ENCODE measurements at regions not wholly inside any gene's neighbourhood (a gene's known extent, or its start where the extent isn't known, plus 50 kb on each side); places are given as distances from the start of the nearest gene placed in this dataset.

- TF ChIP-seq, protein P1, sequence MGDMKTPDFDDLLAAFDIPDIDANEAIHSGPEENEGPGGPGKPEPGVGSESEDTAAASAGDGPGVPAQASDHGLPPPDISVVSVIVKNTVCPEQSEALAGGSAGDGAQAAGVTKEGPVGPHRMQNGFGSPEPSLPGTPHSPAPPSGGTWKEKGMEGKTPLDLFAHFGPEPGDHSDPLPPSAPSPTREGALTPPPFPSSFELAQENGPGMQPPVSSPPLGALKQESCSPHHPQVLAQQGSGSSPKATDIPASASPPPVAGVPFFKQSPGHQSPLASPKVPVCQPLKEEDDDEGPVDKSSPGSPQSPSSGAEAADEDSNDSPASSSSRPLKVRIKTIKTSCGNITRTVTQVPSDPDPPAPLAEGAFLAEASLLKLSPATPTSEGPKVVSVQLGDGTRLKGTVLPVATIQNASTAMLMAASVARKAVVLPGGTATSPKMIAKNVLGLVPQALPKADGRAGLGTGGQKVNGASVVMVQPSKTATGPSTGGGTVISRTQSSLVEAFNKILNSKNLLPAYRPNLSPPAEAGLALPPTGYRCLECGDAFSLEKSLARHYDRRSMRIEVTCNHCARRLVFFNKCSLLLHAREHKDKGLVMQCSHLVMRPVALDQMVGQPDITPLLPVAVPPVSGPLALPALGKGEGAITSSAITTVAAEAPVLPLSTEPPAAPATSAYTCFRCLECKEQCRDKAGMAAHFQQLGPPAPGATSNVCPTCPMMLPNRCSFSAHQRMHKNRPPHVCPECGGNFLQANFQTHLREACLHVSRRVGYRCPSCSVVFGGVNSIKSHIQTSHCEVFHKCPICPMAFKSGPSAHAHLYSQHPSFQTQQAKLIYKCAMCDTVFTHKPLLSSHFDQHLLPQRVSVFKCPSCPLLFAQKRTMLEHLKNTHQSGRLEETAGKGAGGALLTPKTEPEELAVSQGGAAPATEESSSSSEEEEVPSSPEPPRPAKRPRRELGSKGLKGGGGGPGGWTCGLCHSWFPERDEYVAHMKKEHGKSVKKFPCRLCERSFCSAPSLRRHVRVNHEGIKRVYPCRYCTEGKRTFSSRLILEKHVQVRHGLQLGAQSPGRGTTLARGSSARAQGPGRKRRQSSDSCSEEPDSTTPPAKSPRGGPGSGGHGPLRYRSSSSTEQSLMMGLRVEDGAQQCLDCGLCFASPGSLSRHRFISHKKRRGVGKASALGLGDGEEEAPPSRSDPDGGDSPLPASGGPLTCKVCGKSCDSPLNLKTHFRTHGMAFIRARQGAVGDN (IDR thresholded peaks at IDR 0.05), result no peak
- TF ChIP-seq TBL1XR1 (IDR thresholded peaks at IDR 0.05; ENCODE audit: low read depth, low read length) (no peak), NR2F1 (conservative IDR thresholded peaks at IDR 0.05) (no peak), FOXM1 (IDR thresholded peaks at IDR 0.05; ENCODE audit: low read depth, low read length) (no peak), ETV6 (conservative IDR thresholded peaks at IDR 0.05 in 1 of 2, IDR thresholded peaks at IDR 0.05 in 1 of 2; ENCODE audit: borderline replicate concordance in 1 of 2, low read depth in 1 of 2) (no peak), ZNF207 (IDR thresholded peaks at IDR 0.05; ENCODE audit: borderline replicate concordance) (no peak), PAX5 (IDR thresholded peaks at IDR 0.05; ENCODE audit: borderline replicate concordance, low read depth, low read length) (no peak), CHD4 (IDR thresholded peaks at IDR 0.05) (no peak), MEF2A (IDR thresholded peaks at IDR 0.05; ENCODE audit: insufficient read depth, low read depth, low read length) (no peak), POLR2AphosphoS2 (IDR thresholded peaks at IDR 0.05; ENCODE audit: low read depth, low read length) (no peak), RUNX3 (IDR thresholded peaks at IDR 0.05; ENCODE audit: low read length) (no peak), MXI1 (IDR thresholded peaks at IDR 0.05; ENCODE audit: low read depth, low read length) (no peak)
- TF ChIP-seq, protein P2, sequence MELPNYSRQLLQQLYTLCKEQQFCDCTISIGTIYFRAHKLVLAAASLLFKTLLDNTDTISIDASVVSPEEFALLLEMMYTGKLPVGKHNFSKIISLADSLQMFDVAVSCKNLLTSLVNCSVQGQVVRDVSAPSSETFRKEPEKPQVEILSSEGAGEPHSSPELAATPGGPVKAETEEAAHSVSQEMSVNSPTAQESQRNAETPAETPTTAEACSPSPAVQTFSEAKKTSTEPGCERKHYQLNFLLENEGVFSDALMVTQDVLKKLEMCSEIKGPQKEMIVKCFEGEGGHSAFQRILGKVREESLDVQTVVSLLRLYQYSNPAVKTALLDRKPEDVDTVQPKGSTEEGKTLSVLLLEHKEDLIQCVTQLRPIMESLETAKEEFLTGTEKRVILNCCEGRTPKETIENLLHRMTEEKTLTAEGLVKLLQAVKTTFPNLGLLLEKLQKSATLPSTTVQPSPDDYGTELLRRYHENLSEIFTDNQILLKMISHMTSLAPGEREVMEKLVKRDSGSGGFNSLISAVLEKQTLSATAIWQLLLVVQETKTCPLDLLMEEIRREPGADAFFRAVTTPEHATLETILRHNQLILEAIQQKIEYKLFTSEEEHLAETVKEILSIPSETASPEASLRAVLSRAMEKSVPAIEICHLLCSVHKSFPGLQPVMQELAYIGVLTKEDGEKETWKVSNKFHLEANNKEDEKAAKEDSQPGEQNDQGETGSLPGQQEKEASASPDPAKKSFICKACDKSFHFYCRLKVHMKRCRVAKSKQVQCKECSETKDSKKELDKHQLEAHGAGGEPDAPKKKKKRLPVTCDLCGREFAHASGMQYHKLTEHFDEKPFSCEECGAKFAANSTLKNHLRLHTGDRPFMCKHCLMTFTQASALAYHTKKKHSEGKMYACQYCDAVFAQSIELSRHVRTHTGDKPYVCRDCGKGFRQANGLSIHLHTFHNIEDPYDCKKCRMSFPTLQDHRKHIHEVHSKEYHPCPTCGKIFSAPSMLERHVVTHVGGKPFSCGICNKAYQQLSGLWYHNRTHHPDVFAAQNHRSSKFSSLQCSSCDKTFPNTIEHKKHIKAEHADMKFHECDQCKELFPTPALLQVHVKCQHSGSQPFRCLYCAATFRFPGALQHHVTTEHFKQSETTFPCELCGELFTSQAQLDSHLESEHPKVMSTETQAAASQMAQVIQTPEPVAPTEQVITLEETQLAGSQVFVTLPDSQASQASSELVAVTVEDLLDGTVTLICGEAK (IDR thresholded peaks at IDR 0.05; ENCODE audit: borderline replicate concordance), result no peak
- RAD21 ChIA-PET (ENCODE audit: unreplicated experiment), result no interaction called here
- no peaks in the 10 kb centered on the region for H3K36me3 ChIP-seq (ENCODE audit: control insufficient read depth in 2 of 2, insufficient read depth in 2 of 2, low read length in 1 of 2)
- in situ Hi-C loops (cut with MboI) (no loop called here), intact Hi-C loops (cut with micrococcal nuclease; ENCODE audit: unreplicated experiment) (no loop called here)
- H4K20me1 ChIP-seq (ENCODE audit: control insufficient read depth, insufficient read depth), result no peaks in the 10 kb centered on the region
- POLR2A ChIA-PET, result no interaction called here
- no peak overlapping the region for H3K27ac ChIP-seq (ENCODE audit: control insufficient read depth, insufficient read depth)
- H3K9ac ChIP-seq (ENCODE audit: control insufficient read depth, insufficient read depth, low read length), result no peak overlapping the region
- no TSS peak for BruUV-seq (replicated peaks)
- H3K79me2 ChIP-seq (ENCODE audit: control insufficient read depth, insufficient read depth, low read length), result no peaks in the 10 kb centered on the region
- H3K27me3 ChIP-seq (replicated peaks in 1 of 2; ENCODE audit: control insufficient read depth in 2 of 2, insufficient read depth in 2 of 2, low read length in 1 of 2), result no peaks in the 10 kb centered on the region
- H3K4me3 ChIP-seq, result no peak overlapping the region
- ATAC-seq (no peak), DNase-seq (ENCODE audit: low read depth, low spot score) (no peak), FAIRE-seq (no peak)
- H3K9me3 ChIP-seq (replicated peaks; ENCODE audit: control insufficient read depth, insufficient read depth, low read length), result no peaks in the 10 kb centered on the region
- WGBS (ENCODE audit: insufficient coverage, insufficient replicate concordance, low lambda C conversion rate, missing lambda C conversion rate), result 29% methylated on average over 3 of the region's 3 CpGs
- SMC1A ChIA-PET (ENCODE audit: uncharacterized antibody, unreplicated experiment), result no interaction called here
- no peaks in the 10 kb centered on the region for H3K4me1 ChIP-seq (ENCODE audit: control insufficient read depth, insufficient read depth, low read length)
- H3K4me2 ChIP-seq (ENCODE audit: control insufficient read depth, insufficient read depth), result no peak overlapping the region
- CTCF ChIA-PET, result no interaction called here
- H2AFZ ChIP-seq (ENCODE audit: control insufficient read depth, low read depth, low read length), result no peak overlapping the region
Measured at GRCh38 chr13:68995972-68996667, 1111.5 kb upstream of the ATXN8OS start.
